HG03045 (cell line): ENCODE measurements at regions not wholly inside any gene's neighbourhood (a gene's known extent, or its start where the extent isn't known, plus 50 kb on each side); places are given as distances from the start of the nearest gene placed in this dataset.

Source experiments
- ATAC-seq: cut with Tn5 transposase; IDR thresholded peaks from one replicate; pipeline ENCODE4 v1.9.1; 2021; ENCODE audit warnings: mild to moderate bottlenecking, moderate library complexity; ENCODE audit not compliant: unreplicated experiment

GRCh38 chr2:139359818-139360217, 579.6 kb upstream of the NXPH2 start:
- no peak for ATAC-seq

- ATAC-seq: no peak
Observed at GRCh38 chr2:139357972-139358371, 577.8 kb upstream of the NXPH2 start.

- no peak for ATAC-seq
Observed at GRCh38 chr2:139354518-139354917, 574.3 kb upstream of the NXPH2 start.

GRCh38 chr2:139353874-139354273, 573.7 kb upstream of the NXPH2 start:
- ATAC-seq: no peak

GRCh38 chr2:139317259-139317658, 537.1 kb upstream of the NXPH2 start:
- ATAC-seq: no peak

- no peak for ATAC-seq
Observed at GRCh38 chr2:139314059-139314458, 533.9 kb upstream of the NXPH2 start.

GRCh38 chr2:139296672-139297209, 516.6 kb upstream of the NXPH2 start:
- ATAC-seq: no peak

- ATAC-seq: no peak
Observed at GRCh38 chr2:139293992-139294548, 513.9 kb upstream of the NXPH2 start.

GRCh38 chr2:139281124-139281523, 500.9 kb upstream of the NXPH2 start:
- ATAC-seq: no peak

- ATAC-seq: no peak
Observed at GRCh38 chr2:139271879-139272278, 491.7 kb upstream of the NXPH2 start.

GRCh38 chr2:139271149-139271548, 491.0 kb upstream of the NXPH2 start:
- no peak for ATAC-seq

GRCh38 chr2:139260052-139260430, 479.9 kb upstream of the NXPH2 start:
- ATAC-seq: no peak

- ATAC-seq: no peak
Observed at GRCh38 chr2:139259422-139260051, 479.3 kb upstream of the NXPH2 start.

GRCh38 chr2:139241286-139241685, 461.1 kb upstream of the NXPH2 start:
- ATAC-seq: no peak

GRCh38 chr2:139237023-139237422, 456.8 kb upstream of the NXPH2 start:
- no peak for ATAC-seq

GRCh38 chr2:139230881-139231280, 450.7 kb upstream of the NXPH2 start:
- no peak for ATAC-seq

GRCh38 chr2:139228276-139228675, 448.1 kb upstream of the NXPH2 start:
- ATAC-seq: no peak

- no peak for ATAC-seq
Observed at GRCh38 chr2:139225961-139226360, 445.8 kb upstream of the NXPH2 start.

GRCh38 chr2:139218181-139218580, 438.0 kb upstream of the NXPH2 start:
- no peak for ATAC-seq

- ATAC-seq: no peak
Observed at GRCh38 chr2:139217641-139218040, 437.5 kb upstream of the NXPH2 start.

- no peak for ATAC-seq
Observed at GRCh38 chr2:139216435-139216834, 436.2 kb upstream of the NXPH2 start.

- ATAC-seq: no peak
Observed at GRCh38 chr2:139214801-139215200, 434.6 kb upstream of the NXPH2 start.

- no peak for ATAC-seq
Observed at GRCh38 chr2:139209586-139209985, 429.4 kb upstream of the NXPH2 start.
